ENCODE measurements at regions not wholly inside any gene's neighbourhood (a gene's known extent, or its start where the extent isn't known, plus 50 kb on each side); places are given as distances from the start of the nearest gene placed in this dataset.

GRCh38 chr9:108562176-108562575, 293.6 kb downstream of the ACTL7B start:
- H3K27ac ChIP-seq = no peak overlapping the region
- H3K36me3 ChIP-seq = no peaks in the 10 kb centered on the region
- H3K4me3 ChIP-seq = no peak overlapping the region
- H3K9me3 ChIP-seq = no peaks in the 10 kb centered on the region
- H3K4me1 ChIP-seq = no peaks in the 10 kb centered on the region
- no peaks in the 10 kb centered on the region for H3K27me3 ChIP-seq (ENCODE audit: low read depth)
- ATAC-seq = no peak
- intact Hi-C loops (cut with DNase I) = no loop called here
- no peak for DNase-seq
- no peak for TF ChIP-seq CTCF (IDR thresholded peaks at IDR 0.05)

- H3K4me1 ChIP-seq = no peaks in the 10 kb centered on the region
- no peak overlapping the region for H3K27ac ChIP-seq
- ATAC-seq = no peak
- intact Hi-C loops (cut with DNase I) = no loop called here
- H3K36me3 ChIP-seq = no peaks in the 10 kb centered on the region
- no peak overlapping the region for H3K4me3 ChIP-seq
- no peak for TF ChIP-seq CTCF (IDR thresholded peaks at IDR 0.05)
- H3K27me3 ChIP-seq (ENCODE audit: low read depth) = no peaks in the 10 kb centered on the region
- H3K9me3 ChIP-seq = no peaks in the 10 kb centered on the region
- no peak for DNase-seq
Measured at GRCh38 chr9:108559432-108559831, 296.4 kb downstream of the ACTL7B start.

DNA sequence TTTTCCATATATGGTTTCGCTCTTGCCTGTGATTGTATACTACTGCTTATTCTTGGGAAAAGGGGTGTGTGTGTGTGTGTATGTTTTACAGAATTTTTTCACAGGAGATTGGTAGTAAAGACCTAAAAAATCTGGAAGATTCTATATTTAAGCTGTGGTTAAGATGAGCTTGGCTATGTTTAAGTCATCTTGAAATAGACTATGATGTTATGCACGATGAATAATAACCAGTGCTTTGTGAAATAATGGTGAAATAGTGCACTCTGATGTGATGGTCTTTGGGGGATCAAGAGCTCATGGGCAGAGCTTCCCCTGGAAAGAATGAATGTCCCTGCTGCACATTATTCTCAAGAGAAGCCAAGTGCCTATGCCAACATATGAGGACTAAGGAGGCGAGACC, 301.0 kb downstream of the ACTL7B start:
- intact Hi-C loops (cut with DNase I) = no loop called here

GRCh38 chr9:108553111-108553635, 302.6 kb downstream of the ACTL7B start:
- intact Hi-C loops (cut with DNase I) = no loop called here
- DNase-seq (no peak), ATAC-seq (no peak)
- H3K36me3 ChIP-seq = no peaks in the 10 kb centered on the region
- no peak overlapping the region for H3K27ac ChIP-seq
- no peaks in the 10 kb centered on the region for H3K4me1 ChIP-seq
- H3K9me3 ChIP-seq = no peaks in the 10 kb centered on the region
- TF ChIP-seq CTCF (IDR thresholded peaks at IDR 0.05) = no peak
- no peaks in the 10 kb centered on the region for H3K27me3 ChIP-seq (ENCODE audit: low read depth)
- H3K4me3 ChIP-seq = no peak overlapping the region

More for the DNA sequence above, 301.0 kb downstream of the ACTL7B start:
- Histone ChIP-seq H3K27me3 (ENCODE audit: low read depth) (no peaks in the 10 kb centered on the region), H3K4me3 (no peak overlapping the region), H3K36me3 (no peaks in the 10 kb centered on the region), H3K27ac (no peak overlapping the region), H3K4me1 (no peaks in the 10 kb centered on the region), H3K9me3 (no peaks in the 10 kb centered on the region)
- no peak for ATAC-seq
- DNase-seq = no peak
- no peak for TF ChIP-seq CTCF (IDR thresholded peaks at IDR 0.05)

DNA sequence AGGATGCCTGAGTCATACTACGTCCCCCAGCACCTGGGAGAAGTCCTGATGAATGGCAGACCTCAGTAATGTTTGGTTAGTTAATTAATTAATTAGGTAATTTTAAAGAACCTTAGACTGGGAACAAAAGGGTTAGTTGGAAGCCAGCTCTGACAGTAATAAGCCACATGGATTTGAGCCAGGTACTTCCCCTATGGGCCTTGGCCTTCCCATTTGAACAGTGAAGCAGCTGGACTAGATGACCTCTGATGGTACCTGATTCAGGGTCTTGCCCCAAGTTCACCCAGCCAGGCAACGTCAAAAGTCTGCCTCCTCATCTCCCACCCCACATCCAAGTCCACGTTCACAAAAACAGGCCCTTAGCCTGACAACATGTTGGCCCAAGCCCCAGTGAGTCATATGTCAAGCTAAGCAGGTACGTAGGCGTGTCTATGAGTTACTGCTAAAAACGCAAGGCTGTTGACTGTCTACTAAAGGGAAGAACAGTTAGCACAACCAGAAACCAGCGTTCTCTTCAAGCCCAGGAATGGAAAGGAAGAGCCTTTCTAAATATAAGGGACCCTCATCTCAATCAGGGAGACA, 303.2 kb downstream of the ACTL7B start:
- Histone ChIP-seq H3K4me3 (no peak overlapping the region), H3K9me3 (no peaks in the 10 kb centered on the region), H3K36me3 (no peaks in the 10 kb centered on the region), H3K27me3 (ENCODE audit: low read depth) (no peaks in the 10 kb centered on the region), H3K27ac (no peak overlapping the region), H3K4me1 (no peaks in the 10 kb centered on the region)
- intact Hi-C loops (cut with DNase I) = no loop called here
- ATAC-seq (peak; percentile 69 to 86), DNase-seq (no peak)
- TF ChIP-seq CTCF (IDR thresholded peaks at IDR 0.05) = no peak

All from lower lobe of right lung (tissue), 2 donors.